NCI-H2107 (cell line): ENCODE measurements at regions not wholly inside any gene's neighbourhood (a gene's known extent, or its start where the extent isn't known, plus 50 kb on each side); places are given as distances from the start of the nearest gene placed in this dataset.

Experiments
- DNase-seq: peaks from one replicate; lab custom pipeline; 2025; lab: John Stamatoyannopoulos, UW

DNA sequence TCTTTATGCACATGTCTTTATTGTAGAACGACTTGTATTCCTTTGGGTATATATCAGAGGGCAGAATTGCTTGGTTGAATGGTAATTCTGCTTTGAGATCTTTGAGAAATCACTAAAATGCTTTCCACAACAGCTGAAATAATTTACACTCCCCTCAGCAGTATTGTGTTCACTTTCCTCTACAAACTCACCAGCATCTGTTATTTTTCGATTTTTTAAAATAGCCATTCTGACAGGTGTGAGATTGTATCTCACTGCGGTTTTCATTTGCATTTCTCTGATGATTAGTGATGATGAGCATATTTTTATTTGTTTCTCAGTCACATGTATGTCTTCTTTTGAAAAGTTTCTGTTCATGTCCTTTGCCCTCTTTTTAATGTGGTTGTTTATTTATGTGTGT is 459.8 kb downstream of the PABPC4L start:
- no peak for DNase-seq

DNA sequence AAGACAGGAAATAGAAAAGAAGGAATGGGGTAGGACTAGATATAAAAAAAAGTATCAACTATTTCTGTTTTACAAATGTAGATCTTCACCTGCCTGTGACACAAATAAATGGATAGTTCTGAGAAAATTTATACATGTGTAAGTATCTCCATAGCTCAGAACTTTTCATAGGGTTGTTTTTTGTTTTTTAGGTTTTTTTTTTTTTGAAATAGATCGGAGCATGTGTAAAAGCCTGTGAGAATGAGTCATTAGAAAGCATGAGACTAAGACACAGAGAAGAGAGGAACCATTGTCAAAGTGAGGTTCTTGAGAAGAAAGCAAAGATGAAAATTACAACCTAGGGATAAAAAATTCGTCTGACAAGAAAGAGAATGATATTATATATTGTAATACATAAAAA is 481.6 kb downstream of the PABPC4L start:
- no peak for DNase-seq

DNA sequence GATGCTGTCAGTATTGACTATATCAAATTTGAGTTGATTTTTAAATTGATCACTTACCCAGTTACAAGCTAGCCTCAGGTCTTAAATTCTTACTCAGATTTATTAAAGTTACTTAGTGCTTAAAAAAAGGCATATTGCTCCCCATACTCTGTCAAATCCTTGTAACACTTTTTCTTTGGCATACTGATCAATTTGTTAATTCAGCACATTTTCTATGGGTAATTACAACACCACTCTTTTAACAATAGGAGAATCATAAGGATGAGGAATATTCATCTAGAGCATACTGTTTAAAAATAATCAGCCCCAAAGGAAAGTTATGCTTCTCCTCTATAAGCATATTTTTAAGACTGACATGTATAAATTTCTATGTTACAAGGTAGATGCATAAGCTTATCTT is 482.5 kb downstream of the PABPC4L start:
- no peak for DNase-seq

DNA sequence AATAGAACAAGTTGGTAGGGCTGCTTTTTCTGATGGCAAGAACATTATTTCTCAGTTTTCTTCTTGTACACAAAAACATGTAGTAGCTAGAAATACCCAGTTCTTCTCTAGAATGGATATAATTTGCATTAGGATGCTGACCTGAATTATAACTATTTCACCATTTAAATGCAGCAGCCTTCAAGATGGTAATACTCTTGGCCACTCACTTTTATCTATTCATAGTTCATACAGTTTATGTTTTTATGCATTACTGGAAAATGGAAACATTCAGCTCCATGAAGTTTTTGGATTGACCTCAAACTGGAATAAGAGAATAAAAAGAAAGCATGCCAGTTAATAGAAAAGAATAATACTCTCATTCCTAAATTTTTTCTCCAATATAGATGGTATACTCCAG is 487.4 kb downstream of the PABPC4L start:
- DNase-seq, result no peak

DNA sequence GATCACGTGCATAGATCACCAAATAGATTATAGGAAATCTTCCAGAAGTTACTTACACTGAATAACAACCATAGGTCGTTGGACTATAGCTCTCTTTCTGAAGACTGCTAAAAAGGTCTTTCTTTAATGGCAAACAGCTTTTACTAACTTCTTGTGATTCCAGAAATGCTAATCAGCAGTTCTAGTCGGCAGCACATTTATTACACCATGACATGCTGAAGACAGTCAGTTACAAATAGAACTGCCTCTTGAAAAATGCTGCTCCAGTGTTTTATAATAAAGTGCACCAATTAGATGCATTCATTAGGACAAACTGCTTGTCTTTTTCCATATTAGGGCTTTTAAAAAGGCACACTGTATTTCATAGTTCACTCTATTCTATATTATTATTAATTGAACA is 488.2 kb downstream of the PABPC4L start:
- no peak for DNase-seq

DNA sequence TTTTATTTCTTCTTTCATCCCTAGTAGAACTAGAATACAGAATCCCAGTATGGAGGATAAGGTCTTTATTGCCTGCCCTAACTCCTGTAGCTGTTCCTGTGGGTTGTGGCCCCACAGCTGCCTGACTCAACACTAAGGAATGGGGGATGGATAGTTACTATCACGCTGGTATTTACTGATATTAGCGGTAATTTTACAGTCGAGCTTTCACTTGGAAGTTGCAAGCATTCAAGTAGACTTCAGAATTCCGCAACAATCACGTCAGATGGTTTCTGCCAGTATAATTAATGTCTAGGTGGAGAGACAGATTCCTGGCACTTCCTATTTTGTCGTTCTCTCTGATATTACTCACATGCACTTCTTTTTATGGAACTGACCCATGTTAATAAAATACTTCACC is 489.8 kb downstream of the PABPC4L start:
- no peak for DNase-seq

DNA sequence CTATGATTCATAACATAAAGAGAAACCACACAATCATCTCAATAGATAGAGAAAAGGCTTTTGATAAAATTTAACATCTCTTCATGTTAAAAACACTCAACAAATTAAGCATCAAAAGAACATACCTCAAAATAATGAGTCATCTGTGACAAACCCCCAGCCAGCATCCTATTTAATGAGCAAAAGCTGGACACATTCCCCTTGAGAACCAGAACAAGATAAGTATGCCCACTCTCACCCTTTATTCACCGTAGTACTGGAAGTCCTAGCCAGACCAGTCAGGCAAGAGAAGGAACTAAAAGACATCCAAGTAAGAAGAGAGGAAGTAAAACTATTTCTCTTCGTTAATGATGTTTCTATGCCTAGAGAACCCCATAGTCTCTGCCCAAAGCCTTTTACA is 507.2 kb downstream of the PABPC4L start:
- no peak for DNase-seq

DNA sequence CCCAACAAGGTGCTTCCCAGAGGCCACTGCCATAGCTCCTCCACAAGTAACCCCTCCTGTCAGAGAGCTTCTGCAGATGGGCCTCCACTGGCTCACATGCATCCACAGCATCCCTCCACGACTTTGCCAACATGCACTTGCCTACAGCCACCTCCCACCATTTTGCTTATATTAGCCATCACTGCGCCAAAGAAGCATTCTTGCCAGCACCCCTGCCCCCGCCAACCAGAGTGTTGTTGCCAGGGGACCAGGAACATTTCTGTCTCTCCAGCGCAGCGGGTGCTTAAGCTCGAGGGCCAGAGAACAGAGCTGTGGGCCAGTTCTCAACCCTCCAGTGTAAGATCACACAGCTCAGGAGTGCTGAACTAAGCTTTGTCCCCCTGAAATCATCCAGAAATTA is 517.6 kb downstream of the PABPC4L start:
- no peak for DNase-seq

DNA sequence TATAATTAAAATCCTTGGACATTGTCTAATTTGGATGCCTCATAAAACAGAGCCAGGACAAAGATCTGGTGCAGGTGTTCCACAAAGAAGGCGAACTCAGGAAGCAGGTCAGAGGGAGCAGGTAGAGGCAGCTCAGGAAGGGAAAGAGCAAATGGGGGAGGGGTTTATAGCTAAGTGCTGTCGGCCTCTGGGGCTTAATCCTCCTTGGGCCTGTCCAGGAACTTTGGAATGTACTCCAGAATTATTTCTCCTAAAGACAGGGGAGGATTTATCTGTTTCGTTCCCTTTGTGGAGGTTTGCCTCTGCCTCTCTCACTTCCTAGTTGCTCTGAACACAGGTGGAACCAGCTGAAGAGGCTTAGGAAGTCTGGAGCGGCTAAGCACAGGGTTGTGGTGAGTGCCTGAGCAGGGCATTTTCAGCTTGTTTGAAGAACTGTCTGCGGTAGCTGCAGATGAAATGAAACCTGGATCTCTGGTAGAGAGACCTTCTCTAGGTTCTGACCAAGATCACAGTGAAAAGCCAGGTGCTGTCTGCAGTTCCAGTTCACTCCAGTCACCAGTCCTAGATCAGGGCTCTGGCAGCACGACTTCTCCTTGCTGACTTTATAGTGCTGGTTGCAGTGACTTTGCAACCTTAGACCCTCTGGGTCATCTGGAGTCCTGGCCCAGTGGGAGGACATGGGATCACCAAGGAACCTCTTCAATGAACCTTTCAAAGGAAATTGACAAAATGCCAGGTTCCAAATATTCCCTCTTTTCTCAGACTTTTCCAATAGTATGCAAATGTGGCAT is 519.2 kb downstream of the PCDH10 start:
- DNase-seq, result no peak

DNA sequence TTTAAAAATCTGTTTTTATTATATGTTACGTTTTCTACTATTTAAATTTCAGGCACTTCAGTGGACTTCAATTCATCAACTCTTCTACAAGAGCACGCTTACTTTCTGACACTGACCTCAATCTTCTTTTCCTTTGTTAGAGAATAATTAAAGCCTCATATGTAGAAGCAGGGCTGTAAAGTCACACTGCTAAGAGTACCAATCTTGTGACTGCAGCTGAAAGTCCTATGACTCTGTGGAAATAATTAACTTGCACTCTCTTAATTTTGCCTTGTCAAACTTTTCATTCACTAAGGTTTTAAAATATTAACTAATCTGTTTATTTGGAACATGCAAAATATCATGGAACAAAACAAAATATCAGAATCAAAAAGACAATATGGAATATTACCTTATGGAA is 498.1 kb downstream of the PCDH10 start:
- no peak for DNase-seq

DNA sequence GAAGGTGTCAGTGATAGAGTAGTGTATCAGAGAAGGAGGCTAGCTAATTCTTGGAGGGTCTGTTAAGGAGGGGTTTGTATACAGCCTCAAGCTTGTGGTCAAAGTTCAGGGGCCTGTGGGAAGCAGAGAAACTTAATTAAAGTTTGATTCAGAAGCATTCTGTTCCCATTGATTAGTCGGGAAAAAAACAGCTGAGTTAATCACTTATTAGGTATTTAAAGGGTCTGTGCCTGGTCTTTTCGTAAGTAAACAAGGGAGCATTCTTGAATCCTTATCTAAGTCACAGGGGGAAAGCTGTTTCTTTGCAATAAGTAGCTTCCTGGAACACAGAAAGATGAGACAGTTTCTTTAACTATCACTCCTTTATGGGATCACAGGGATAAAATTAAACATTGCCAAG is 492.1 kb downstream of the PCDH10 start:
- no peak for DNase-seq

DNA sequence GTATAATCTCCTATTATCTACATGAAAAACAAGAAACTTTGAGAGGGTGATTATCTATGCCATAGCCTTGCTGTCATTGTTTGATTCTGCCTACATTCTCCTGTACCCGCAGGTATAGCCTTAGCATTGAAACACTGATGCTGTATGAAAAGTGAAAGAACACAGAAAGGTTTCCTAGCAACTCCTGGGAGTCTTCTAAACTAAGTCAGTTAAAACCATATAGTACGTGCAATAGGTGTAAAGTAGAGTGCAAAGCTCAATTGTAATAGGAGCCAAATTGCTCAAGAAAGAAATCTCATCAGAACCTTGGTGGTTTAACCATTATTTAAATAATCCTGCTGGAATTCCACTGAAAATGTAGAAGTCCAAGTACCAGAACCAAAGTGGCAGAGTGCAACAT is 489.7 kb downstream of the PCDH10 start:
- DNase-seq, result no peak

DNA sequence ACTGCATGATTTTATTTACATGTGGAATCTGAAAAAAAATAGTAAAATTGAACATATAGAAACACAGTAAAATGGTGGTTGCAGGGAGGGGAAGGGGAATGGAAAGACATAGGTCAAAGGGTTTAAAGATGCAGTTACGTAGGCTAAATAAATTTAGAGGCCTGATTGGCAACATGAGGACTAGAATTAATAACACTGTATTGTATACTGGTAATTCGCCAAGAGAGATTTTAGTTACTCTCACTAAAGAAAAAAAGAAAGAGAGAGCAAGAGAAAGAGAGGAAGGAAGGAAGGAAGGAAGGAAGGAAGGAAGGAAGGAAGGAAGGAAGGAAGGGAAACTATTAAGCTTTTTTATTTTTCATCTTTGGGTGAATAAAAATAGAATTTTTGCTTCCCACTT is 488.1 kb downstream of the PCDH10 start:
- DNase-seq, result no peak

DNA sequence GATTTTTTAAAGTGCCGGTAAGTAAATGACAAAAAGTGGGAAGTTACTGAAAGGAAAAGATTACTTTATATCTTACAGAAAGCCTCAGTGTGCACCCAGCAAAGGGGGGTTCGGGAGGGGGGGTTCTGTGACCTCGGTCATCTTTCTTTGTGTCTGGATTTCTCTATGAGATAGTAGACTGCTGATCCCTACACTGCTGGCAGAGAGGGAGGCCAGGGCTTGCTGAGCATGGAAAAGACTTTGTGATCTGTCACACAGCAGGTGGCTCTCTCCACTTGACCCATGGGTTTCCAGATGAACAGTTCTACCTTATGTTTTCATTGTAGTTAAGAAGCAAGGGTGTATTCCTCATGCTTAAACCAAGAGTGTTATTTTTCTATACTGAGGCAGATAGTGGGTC is 475.6 kb downstream of the PCDH10 start:
- DNase-seq, result no peak

DNA sequence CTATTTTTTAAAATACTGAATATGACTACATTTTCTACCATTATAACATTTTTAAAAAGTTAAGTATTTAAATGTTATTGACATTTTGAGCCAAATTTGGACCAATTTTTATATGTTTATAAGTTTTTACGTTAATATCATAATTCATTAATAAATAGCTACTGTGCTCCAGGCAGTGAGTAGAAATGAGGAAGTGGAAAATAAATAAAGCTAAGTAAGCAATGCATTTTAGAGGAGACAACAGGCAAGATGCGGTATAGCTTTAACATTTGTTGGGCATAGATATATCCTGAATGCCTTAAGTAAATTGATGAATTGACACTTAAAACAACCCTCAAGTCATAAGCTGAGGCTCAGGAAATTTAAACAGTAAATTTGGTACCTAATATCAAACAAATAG is 474.8 kb downstream of the PCDH10 start:
- DNase-seq, result no peak

DNA sequence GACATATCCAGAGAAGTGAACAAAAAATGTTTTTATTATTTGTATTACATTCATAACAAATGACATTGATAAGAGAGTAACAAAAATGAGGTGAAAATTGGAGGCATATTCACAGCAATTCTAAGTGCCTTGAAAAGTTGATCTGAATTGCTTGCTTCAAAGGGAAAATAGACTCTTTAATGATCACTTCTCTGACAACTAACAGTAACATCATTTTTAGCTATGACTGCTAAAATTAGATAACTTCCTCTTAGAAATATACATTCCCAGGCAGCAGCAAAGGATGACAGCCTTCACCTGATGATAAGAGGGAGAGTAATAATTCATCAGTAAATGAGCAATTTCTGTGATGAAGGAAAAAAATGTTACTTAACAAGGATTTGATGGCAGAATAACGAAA is 472.5 kb downstream of the PCDH10 start:
- no peak for DNase-seq

DNA sequence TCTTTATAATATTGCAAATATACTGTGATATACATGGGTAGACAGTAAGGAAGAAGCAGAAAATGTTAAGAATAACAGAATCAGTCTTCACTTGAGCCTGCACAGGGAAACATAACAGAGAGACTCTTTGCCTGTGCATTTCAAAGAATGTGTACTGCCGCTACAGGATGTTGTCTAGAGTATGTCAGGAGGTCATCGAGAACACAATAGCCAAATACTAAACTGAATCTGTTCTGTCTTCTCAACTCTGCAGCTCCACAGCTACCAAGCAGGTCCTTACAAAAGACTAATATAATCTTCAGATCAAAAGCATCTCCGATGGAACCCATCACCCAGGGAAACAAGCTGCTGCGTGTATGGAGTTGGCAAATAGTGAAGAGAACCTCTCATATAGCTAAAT is 471.5 kb downstream of the PCDH10 start:
- DNase-seq, result no peak

DNA sequence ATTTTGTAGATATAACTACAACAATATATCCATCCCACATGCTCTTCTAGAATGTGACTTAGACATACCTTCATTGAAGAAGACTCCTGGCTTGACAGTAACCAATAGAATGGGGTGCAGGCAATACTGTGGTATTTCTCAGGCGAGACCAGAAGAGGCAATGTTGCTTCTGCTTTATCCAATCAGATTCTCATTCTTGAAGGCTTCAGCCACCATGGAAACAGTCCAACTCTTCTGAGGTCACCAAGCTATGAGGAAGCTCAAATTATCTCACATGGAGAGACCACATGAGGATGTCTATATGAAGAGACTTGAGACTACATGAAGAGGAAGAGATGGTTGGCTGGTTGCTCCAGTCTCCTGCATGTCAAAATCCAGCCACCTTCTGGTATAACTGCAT is 469.9 kb downstream of the PCDH10 start:
- DNase-seq, result no peak

DNA sequence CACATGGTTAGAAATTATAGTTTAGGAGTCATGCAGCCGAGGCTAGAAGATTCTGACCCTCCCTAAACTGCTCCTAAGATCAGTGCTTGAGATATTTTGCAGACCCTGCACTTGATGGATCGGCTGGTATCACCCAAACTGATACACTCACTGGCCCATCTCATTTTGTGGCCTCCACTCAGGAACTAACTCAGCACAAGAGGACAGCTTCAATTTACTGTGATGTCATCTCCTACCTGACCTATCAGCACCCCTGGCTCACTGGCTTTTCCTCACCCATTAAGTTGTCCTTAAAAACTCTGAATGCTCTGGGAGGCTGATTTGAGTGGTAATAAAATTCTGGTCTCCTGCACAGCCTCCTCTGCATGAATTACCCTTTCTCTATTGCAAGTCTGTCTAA is 450.9 kb downstream of the PCDH10 start:
- DNase-seq, result no peak

DNA sequence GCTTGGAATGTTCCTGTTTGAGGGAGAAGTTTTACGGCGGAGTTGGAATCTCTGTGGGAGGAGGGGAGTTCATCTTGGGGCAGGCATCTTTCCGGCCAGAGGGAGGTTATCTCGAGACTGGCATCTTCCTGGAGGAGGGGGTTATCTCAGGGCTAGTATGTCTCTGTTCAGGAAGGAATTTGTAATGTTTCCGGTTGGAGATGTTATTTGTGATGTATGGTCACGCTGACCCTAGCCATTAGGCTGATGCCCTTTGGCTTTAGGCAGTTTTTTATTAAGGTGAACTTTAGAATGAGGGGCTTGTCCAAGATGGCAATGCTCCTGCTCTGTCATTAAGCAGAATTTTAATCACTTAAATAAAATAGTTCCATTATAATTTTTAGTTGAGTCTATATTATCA is 449.7 kb downstream of the PCDH10 start:
- DNase-seq, result no peak

DNA sequence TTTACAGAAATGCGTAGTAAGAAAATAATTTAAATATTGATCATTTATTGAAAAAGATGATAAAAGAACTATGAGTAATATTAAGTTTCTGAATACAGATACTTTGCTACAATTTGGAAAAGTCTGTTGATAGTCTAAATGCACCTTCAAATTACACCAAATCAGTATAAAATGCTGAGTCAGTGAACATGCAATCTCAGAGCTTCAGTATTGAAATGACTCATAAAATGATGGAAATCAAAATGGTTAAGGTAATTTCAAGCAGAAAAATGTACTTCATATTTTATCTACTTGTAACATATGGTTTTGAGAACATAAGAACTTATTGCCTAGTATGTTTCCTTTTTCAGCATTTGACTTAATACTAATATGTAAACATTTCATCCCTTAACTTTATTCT is 448.2 kb downstream of the PCDH10 start:
- DNase-seq, result no peak

DNA sequence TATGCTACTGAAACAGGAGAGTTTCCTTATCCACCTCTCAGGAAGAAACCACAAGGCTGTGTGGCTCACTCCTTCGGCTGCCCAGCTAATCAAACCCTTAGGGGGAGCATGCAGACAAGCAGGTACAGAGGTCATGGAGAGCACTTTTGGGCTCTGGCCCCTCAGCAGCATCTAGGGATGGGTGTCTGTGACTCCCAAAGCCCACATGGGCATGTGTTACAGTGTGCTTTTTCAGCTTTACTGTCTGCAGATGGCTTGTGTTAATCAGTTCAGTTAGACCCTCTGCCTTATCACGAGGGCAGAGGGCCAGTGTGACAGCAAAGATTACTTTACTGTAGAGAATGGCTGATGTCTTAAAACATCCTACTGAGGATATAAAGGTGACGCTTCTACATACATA is 447.4 kb downstream of the PCDH10 start:
- DNase-seq, result no peak

DNA sequence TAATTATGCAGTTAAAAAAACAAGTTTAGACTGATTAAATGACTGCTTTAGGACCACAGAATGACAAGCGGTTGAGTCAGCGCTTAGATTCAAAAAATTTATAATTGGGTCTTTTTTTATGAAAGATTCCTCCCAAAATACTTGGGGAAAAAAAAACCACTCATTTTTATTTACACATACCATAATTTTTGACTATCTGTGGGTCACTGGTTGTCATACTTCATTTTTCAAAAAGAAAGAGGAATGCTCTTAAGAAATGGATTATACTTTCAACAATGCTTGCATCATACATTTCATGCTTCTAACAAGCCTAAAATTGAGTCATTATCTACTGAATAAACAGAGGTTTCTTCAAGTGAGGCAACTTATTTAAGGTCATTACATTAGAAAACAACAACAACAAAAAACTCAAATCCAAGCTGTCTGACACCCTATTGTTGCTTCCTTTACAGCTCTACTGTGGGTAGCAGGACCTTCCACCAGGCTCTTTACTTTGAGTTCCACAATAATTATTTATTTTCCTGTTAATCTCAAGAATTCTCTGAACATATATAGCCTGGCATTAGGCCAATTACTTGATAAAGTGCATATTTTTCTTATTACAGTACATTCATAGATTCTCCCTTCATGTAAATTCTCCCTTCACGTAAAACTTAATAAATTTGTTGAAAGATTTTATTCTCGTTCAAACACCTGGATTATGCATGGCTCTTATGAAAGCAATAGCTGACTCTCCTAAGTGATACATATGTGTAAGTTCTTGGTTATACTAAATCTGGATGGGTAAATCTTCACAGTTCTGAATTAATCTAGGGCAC is 445.5 kb downstream of the PCDH10 start:
- DNase-seq, result no peak

DNA sequence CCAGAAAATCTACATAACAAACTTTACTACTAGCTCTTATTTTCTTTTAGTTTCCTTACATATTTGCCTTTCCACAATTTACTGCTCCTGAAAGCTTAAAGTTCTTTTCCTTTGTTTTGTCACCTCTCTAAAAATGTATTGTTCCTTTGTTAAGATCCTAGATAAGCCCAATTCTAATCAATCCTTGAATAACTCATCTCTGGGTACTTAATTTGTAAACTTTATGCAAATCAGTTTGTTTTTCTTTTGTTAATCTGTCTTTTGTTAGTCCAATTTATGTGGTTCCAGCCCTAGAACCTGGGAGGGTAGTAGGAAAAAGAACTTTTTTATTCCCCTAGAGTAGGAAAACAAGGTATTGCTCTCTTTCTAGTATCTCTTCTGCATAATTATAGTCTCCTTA is 444.7 kb downstream of the PCDH10 start:
- DNase-seq, result no peak
